DND-41 (cell line): ENCODE measurements at regions not wholly inside any gene's neighbourhood (a gene's known extent, or its start where the extent isn't known, plus 50 kb on each side); places are given as distances from the start of the nearest gene placed in this dataset.

Experiments used
- EZH2 ChIP-seq: IDR thresholded peaks from 3 replicates; pipeline ENCODE4 v1.6.1; 2012; ENCODE audit warnings: borderline replicate concordance, low read depth, mild to moderate bottlenecking, moderate library complexity, low read length, inconsistent platforms; ENCODE audit not compliant: severe bottlenecking
- TF ChIP-seq, protein P1 (sequence below): IDR thresholded peaks from 2 replicates; pipeline ENCODE4 v1.5.1; 2012; ENCODE audit warnings: borderline replicate concordance, low read length, moderate library complexity, mild to moderate bottlenecking; ENCODE audit not compliant: poor library complexity, severe bottlenecking; ENCODE audit errors: extremely low read depth

DNA sequence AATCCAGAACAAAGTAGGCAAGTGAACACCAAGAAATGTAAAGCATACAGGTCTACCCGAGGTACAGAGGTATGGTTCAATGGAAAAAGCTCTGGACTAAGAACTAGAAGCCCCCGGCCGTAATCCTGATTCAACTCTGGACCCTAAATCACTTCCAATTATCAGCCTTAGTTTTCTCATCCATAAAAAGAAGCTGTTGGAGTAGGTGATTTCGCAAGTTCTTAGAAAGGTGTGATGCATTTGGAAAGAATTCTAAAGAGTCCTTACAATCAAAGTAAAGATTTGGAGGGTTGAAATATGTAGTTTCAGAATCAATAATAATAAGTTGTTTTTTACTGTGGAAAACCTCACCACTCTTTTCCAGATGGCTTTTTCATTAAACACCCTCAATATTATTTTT, 622.1 kb upstream of the ID2 start:
- TF ChIP-seq, protein P1, sequence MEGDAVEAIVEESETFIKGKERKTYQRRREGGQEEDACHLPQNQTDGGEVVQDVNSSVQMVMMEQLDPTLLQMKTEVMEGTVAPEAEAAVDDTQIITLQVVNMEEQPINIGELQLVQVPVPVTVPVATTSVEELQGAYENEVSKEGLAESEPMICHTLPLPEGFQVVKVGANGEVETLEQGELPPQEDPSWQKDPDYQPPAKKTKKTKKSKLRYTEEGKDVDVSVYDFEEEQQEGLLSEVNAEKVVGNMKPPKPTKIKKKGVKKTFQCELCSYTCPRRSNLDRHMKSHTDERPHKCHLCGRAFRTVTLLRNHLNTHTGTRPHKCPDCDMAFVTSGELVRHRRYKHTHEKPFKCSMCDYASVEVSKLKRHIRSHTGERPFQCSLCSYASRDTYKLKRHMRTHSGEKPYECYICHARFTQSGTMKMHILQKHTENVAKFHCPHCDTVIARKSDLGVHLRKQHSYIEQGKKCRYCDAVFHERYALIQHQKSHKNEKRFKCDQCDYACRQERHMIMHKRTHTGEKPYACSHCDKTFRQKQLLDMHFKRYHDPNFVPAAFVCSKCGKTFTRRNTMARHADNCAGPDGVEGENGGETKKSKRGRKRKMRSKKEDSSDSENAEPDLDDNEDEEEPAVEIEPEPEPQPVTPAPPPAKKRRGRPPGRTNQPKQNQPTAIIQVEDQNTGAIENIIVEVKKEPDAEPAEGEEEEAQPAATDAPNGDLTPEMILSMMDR = no peak
- no peak for TF ChIP-seq EZH2
